ENCODE measurements at regions not wholly inside any gene's neighbourhood (a gene's known extent, or its start where the extent isn't known, plus 50 kb on each side); places are given as distances from the start of the nearest gene placed in this dataset.

DNA sequence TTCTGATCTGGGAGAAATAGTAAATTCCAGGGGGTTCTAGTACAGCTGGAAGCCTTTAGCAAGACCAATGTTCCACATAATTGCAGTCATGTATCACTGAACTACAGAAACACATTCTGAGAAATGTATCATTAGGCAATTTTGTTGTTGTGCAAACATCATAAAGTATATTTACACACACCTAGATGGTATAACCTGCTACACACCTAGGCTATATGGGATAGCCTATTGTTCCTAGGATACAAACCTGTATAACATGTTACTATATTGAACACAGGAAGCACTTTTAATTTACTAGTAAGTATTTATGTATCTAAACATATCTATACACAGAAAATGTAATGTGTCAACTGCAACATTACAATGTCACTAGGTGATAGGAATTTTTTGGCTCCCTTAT is 525.9 kb upstream of the NRSN1 start:
- FAIRE-seq: no peak
- CTCF ChIA-PET: no interaction called here
- no peaks in the 10 kb centered on the region for H3K4me1 ChIP-seq
- H3K27ac ChIP-seq: no peak overlapping the region
- POLR2A ChIA-PET: no interaction called here
- no peaks in the 10 kb centered on the region for H3K9me3 ChIP-seq
- no peak for DNase-seq (ENCODE audit: low read depth in 1 of 2, low spot score in 1 of 2)
- H3K4me3 ChIP-seq: no peak overlapping the region
- ATAC-seq: no peak
- TF ChIP-seq PHF8 (IDR thresholded peaks at IDR 0.05; ENCODE audit: borderline replicate concordance, low read depth): no peak
- no peak for TF ChIP-seq MYC (IDR thresholded peaks at IDR 0.05; ENCODE audit: borderline replicate concordance, low read length)
- TF ChIP-seq ZFP36 (IDR thresholded peaks at IDR 0.05; ENCODE audit: borderline replicate concordance, partially characterized antibody): no peak
- TF ChIP-seq, protein P1, sequence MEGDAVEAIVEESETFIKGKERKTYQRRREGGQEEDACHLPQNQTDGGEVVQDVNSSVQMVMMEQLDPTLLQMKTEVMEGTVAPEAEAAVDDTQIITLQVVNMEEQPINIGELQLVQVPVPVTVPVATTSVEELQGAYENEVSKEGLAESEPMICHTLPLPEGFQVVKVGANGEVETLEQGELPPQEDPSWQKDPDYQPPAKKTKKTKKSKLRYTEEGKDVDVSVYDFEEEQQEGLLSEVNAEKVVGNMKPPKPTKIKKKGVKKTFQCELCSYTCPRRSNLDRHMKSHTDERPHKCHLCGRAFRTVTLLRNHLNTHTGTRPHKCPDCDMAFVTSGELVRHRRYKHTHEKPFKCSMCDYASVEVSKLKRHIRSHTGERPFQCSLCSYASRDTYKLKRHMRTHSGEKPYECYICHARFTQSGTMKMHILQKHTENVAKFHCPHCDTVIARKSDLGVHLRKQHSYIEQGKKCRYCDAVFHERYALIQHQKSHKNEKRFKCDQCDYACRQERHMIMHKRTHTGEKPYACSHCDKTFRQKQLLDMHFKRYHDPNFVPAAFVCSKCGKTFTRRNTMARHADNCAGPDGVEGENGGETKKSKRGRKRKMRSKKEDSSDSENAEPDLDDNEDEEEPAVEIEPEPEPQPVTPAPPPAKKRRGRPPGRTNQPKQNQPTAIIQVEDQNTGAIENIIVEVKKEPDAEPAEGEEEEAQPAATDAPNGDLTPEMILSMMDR (IDR thresholded peaks at IDR 0.05): no peak
- no peak for TF ChIP-seq FOSB (CRISPR knock-in tag; IDR thresholded peaks at IDR 0.05)
- no peak for TF ChIP-seq CBX2 (IDR thresholded peaks at IDR 0.05; ENCODE audit: borderline replicate concordance, low read depth)
- TF ChIP-seq HDAC2 (IDR thresholded peaks at IDR 0.05): no peak
- no peak for TF ChIP-seq RFX5 (IDR thresholded peaks at IDR 0.05)
- H3K4me2 ChIP-seq: no peak overlapping the region

DNA sequence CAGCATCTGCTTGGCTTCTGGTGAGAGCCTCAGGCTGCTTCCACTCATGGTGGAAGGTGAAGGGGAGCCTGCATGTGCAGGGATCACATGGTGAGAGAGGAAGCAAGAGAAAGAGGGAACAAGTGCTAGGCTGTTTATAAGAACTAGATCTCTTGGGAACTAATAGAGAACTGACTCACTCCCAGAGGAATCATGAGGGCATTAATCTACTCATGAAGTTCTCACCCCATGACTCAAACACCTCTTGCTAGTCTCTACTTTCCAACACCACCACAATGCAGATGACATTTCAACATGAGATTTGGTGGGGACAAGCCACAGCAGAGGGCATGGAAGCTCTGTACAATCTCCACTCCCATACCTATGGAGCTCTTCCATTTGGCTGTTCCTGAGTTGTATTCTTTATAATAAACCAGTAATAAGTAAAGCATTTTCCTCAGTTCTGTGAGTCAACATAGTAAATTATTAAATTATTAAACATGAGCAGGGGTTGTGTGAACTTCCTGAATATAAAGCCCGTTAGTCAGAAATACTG is 524.1 kb upstream of the NRSN1 start:
- no peak overlapping the region for H3K27ac ChIP-seq
- TF ChIP-seq ZFP36 (IDR thresholded peaks at IDR 0.05; ENCODE audit: borderline replicate concordance, partially characterized antibody) (no peak), ZNF302 (CRISPR knock-in tag; IDR thresholded peaks at IDR 0.05) (no peak), HOXB13 (CRISPR knock-in tag; IDR thresholded peaks at IDR 0.05; ENCODE audit: low read depth) (no peak), GATA3 (IDR thresholded peaks at IDR 0.05; ENCODE audit: borderline replicate concordance) (no peak)
- no peaks in the 10 kb centered on the region for H3K4me1 ChIP-seq
- CTCF ChIA-PET: no interaction called here
- no peak for FAIRE-seq
- WGBS (ENCODE audit: missing lambda C conversion rate): 8% methylated on average over 1 of the region's 1 CpG
- ATAC-seq: no peak
- no peak overlapping the region for H3K4me2 ChIP-seq
- no peak for DNase-seq (ENCODE audit: low read depth in 1 of 2, low spot score in 1 of 2)
- POLR2A ChIA-PET: no interaction called here
- no peak overlapping the region for H3K4me3 ChIP-seq
- no peaks in the 10 kb centered on the region for H3K9me3 ChIP-seq

GRCh38 chr6:23608931-23609435 is 517.0 kb upstream of the NRSN1 start:
- no peak overlapping the region for H3K27ac ChIP-seq
- H3K9me3 ChIP-seq: no peaks in the 10 kb centered on the region
- TF ChIP-seq RARB (CRISPR knock-in tag; IDR thresholded peaks at IDR 0.05) (no peak), CHD2 (IDR thresholded peaks at IDR 0.05; ENCODE audit: low read length, partially characterized antibody) (no peak), USF2 (IDR thresholded peaks at IDR 0.05) (no peak), ATOH8 (CRISPR knock-in tag; IDR thresholded peaks at IDR 0.05; ENCODE audit: low read depth) (no peak), FOSL2 (IDR thresholded peaks at IDR 0.05) (no peak), FOSL2 (CRISPR knock-in tag; IDR thresholded peaks at IDR 0.05) (no peak), HDAC2 (IDR thresholded peaks at IDR 0.05) (no peak), EP300 (IDR thresholded peaks at IDR 0.05) (no peak)
- TF ChIP-seq, protein P2, sequence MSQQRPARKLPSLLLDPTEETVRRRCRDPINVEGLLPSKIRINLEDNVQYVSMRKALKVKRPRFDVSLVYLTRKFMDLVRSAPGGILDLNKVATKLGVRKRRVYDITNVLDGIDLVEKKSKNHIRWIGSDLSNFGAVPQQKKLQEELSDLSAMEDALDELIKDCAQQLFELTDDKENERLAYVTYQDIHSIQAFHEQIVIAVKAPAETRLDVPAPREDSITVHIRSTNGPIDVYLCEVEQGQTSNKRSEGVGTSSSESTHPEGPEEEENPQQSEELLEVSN (IDR thresholded peaks at IDR 0.05; ENCODE audit: borderline replicate concordance, low read depth): no peak
- POLR2A ChIA-PET: no interaction called here
- CTCF ChIA-PET: no interaction called here
- FAIRE-seq: no peak
- WGBS (ENCODE audit: missing lambda C conversion rate): 35% methylated on average over 5 of the region's 5 CpGs
- no peaks in the 10 kb centered on the region for H3K4me1 ChIP-seq
- no peak for ATAC-seq
- H3K4me2 ChIP-seq: no peak overlapping the region
- no peak for DNase-seq (ENCODE audit: low read depth in 1 of 2, low spot score in 1 of 2)
- H3K4me3 ChIP-seq: no peak overlapping the region

Data from A549 (cell line).